ENCODE measurements at regions not wholly inside any gene's neighbourhood (a gene's known extent, or its start where the extent isn't known, plus 50 kb on each side); places are given as distances from the start of the nearest gene placed in this dataset.
A peak's percentile ranks its signal among the peaks of the same experiment; 100 is the strongest.

- peak; percentile 66 for ATAC-seq
- peak; percentile 82 for TF ChIP-seq TSHZ2 (CRISPR knock-in tag; IDR thresholded peaks at IDR 0.05)
- no peak; the same call in 1 of the 2 replicates for TF ChIP-seq CSRNP3 (CRISPR knock-in tag; IDR thresholded peaks at IDR 0.05)
- TF ChIP-seq CREB5 (CRISPR knock-in tag; IDR thresholded peaks at IDR 0.05; ENCODE audit: low read depth) = peak; percentile 80; the same call in 1 of the 2 replicates
- TF ChIP-seq GLIS3 (CRISPR knock-in tag; IDR thresholded peaks at IDR 0.05) = peak; percentile 46; the same call in 1 of the 2 replicates
- TF ChIP-seq SNAI2 (CRISPR knock-in tag; IDR thresholded peaks at IDR 0.05) = peak; percentile 85; the same call in 1 of the 2 replicates
- TF ChIP-seq ZNF70 (CRISPR knock-in tag; IDR thresholded peaks at IDR 0.05) = no peak
- TF ChIP-seq OSR1 (CRISPR knock-in tag; IDR thresholded peaks at IDR 0.05) = no peak
- TF ChIP-seq ARNTL (CRISPR knock-in tag; IDR thresholded peaks at IDR 0.05; ENCODE audit: borderline replicate concordance, low read depth) = peak; percentile 66; the same call in 1 of the 2 replicates
- TF ChIP-seq ISL1 (CRISPR knock-in tag; IDR thresholded peaks at IDR 0.05) = peak; percentile 91
- peak; percentile 41 for TF ChIP-seq ZNF8 (CRISPR knock-in tag; IDR thresholded peaks at IDR 0.05)
- TF ChIP-seq PPARA (CRISPR knock-in tag; IDR thresholded peaks at IDR 0.05; ENCODE audit: borderline replicate concordance) = 0 out of 2 replicates have a peak, but pooled peaks have one; percentile 15
- peak; percentile 19; the same call in 1 of the 2 replicates for TF ChIP-seq ESRRG (CRISPR knock-in tag; IDR thresholded peaks at IDR 0.05)
- TF ChIP-seq ZFP30 (CRISPR knock-in tag; IDR thresholded peaks at IDR 0.05) = 0 out of 2 replicates have a peak, but pooled peaks have one; percentile 27
- peak; percentile 96 for TF ChIP-seq TCF4 (CRISPR knock-in tag; IDR thresholded peaks at IDR 0.05; ENCODE audit: borderline replicate concordance)
- peak; percentile 42; the same call in 1 of the 2 replicates for TF ChIP-seq POU6F1 (CRISPR knock-in tag; IDR thresholded peaks at IDR 0.05; ENCODE audit: borderline replicate concordance, low read depth)
- TF ChIP-seq ZFP3 (CRISPR knock-in tag; IDR thresholded peaks at IDR 0.05) = peak; percentile 63
Observed at GRCh38 chr1:50265790-50266314, 157.1 kb downstream of the ELAVL4 start.

- ATAC-seq = no peak
- TF ChIP-seq ZNF8 (CRISPR knock-in tag; IDR thresholded peaks at IDR 0.05) (no peak), CSRNP3 (CRISPR knock-in tag; IDR thresholded peaks at IDR 0.05) (no peak), ZNF70 (CRISPR knock-in tag; IDR thresholded peaks at IDR 0.05) (no peak), CSDC2 (CRISPR knock-in tag; IDR thresholded peaks at IDR 0.05) (no peak), TCF4 (CRISPR knock-in tag; IDR thresholded peaks at IDR 0.05; ENCODE audit: borderline replicate concordance) (no peak), ESRRG (CRISPR knock-in tag; IDR thresholded peaks at IDR 0.05) (no peak), TSHZ2 (CRISPR knock-in tag; IDR thresholded peaks at IDR 0.05) (no peak), OSR1 (CRISPR knock-in tag; IDR thresholded peaks at IDR 0.05) (no peak), ARNTL (CRISPR knock-in tag; IDR thresholded peaks at IDR 0.05; ENCODE audit: borderline replicate concordance, low read depth) (no peak), PPARA (CRISPR knock-in tag; IDR thresholded peaks at IDR 0.05; ENCODE audit: borderline replicate concordance) (no peak), GLIS3 (CRISPR knock-in tag; IDR thresholded peaks at IDR 0.05) (no peak), BACH2 (CRISPR knock-in tag; IDR thresholded peaks at IDR 0.05; ENCODE audit: borderline replicate concordance) (no peak), ZC3H10 (CRISPR knock-in tag; IDR thresholded peaks at IDR 0.05) (no peak)
Observed at GRCh38 chr1:50264590-50264989, 155.9 kb downstream of the ELAVL4 start.
